Sigmoid colon (tissue), 3 donors: ENCODE measurements at regions not wholly inside any gene's neighbourhood (a gene's known extent, or its start where the extent isn't known, plus 50 kb on each side); places are given as distances from the start of the nearest gene placed in this dataset.

Experiments
- CTCF ChIP-seq, 4 experiments: fragments of 450-650 bp in 3 of 4; fragments of 200-600 bp in 1 of 4; IDR thresholded peaks; one replicate each; pipeline ENCODE4 v1.5.1; 2016 to 2019; ENCODE audit warnings: antibody characterized with exemption in 4 of 4, mild to moderate bottlenecking in 3 of 4, moderate library complexity in 2 of 4
- POLR2A ChIP-seq, 2 donors: fragments of 450-650 bp; IDR thresholded peaks; one replicate each; pipeline ENCODE4 v1.6.1; 2016; ENCODE audit warnings: antibody characterized with exemption in 2 of 2, mild to moderate bottlenecking in 2 of 2, moderate library complexity in 2 of 2

GRCh38 chr18:22605736-22606135 is 188.0 kb upstream of the CTAGE1 start:
- TF ChIP-seq POLR2A (IDR thresholded peaks at IDR 0.05) (no peak), CTCF (IDR thresholded peaks at IDR 0.05) (no peak)
